ENCODE measurements at regions not wholly inside any gene's neighbourhood (a gene's known extent, or its start where the extent isn't known, plus 50 kb on each side); places are given as distances from the start of the nearest gene placed in this dataset.
A peak's percentile ranks its signal among the peaks of the same experiment; 100 is the strongest.

GRCh38 chrX:143455046-143455445, 62.2 kb downstream of the SPANXN3 start:
- no peak for TF ChIP-seq POLR2AphosphoS5 (IDR thresholded peaks at IDR 0.05; ENCODE audit: low read depth)
- TF ChIP-seq REST (IDR thresholded peaks at IDR 0.05; ENCODE audit: insufficient replicate concordance, low read depth), result no peak
- no peak for TF ChIP-seq SPI1 (IDR thresholded peaks at IDR 0.05; ENCODE audit: borderline replicate concordance, low read depth)
- TF ChIP-seq CTCF (IDR thresholded peaks at IDR 0.05; ENCODE audit: insufficient read depth, low read length), result no peak
- TF ChIP-seq GABPA (IDR thresholded peaks at IDR 0.05; ENCODE audit: low read depth), result no peak
- Histone ChIP-seq H3K27ac (replicated peaks) (no peak overlapping the region), H3K27me3 (ENCODE audit: insufficient read depth, poor library complexity, severe bottlenecking) (no peaks in the 10 kb centered on the region), H3K4me3 (replicated peaks; ENCODE audit: insufficient read depth, low read length) (no peak overlapping the region)
- DNase-seq (ENCODE audit: low read depth in 1 of 2, low spot score in 1 of 2), result no peak

- Histone ChIP-seq H3K27me3 (ENCODE audit: insufficient read depth, poor library complexity, severe bottlenecking) (no peaks in the 10 kb centered on the region), H3K27ac (replicated peaks) (no peak overlapping the region), H3K4me3 (replicated peaks; ENCODE audit: insufficient read depth, low read length) (no peak overlapping the region)
- peak in 1 of 2 experiments; percentile 1 for DNase-seq (ENCODE audit: low read depth in 1 of 2, low spot score in 1 of 2)
- no peak for TF ChIP-seq REST (IDR thresholded peaks at IDR 0.05; ENCODE audit: insufficient replicate concordance, low read depth)
- TF ChIP-seq POLR2AphosphoS5 (IDR thresholded peaks at IDR 0.05; ENCODE audit: low read depth), result no peak
- TF ChIP-seq SPI1 (IDR thresholded peaks at IDR 0.05; ENCODE audit: borderline replicate concordance, low read depth), result no peak
- TF ChIP-seq GABPA (IDR thresholded peaks at IDR 0.05; ENCODE audit: low read depth), result no peak
- no peak for TF ChIP-seq CTCF (IDR thresholded peaks at IDR 0.05; ENCODE audit: insufficient read depth, low read length)
Measured at GRCh38 chrX:143437439-143437838, 79.8 kb downstream of the SPANXN3 start.

GRCh38 chrX:143435916-143436315, 81.4 kb downstream of the SPANXN3 start:
- Histone ChIP-seq H3K27ac (replicated peaks) (no peak overlapping the region), H3K27me3 (ENCODE audit: insufficient read depth, poor library complexity, severe bottlenecking) (no peaks in the 10 kb centered on the region), H3K4me3 (replicated peaks; ENCODE audit: insufficient read depth, low read length) (no peak overlapping the region)
- DNase-seq (ENCODE audit: low read depth in 1 of 2, low spot score in 1 of 2), result no peak
- no peak for TF ChIP-seq REST (IDR thresholded peaks at IDR 0.05; ENCODE audit: insufficient replicate concordance, low read depth)
- TF ChIP-seq SPI1 (IDR thresholded peaks at IDR 0.05; ENCODE audit: borderline replicate concordance, low read depth), result no peak
- TF ChIP-seq POLR2AphosphoS5 (IDR thresholded peaks at IDR 0.05; ENCODE audit: low read depth), result no peak
- TF ChIP-seq CTCF (IDR thresholded peaks at IDR 0.05; ENCODE audit: insufficient read depth, low read length), result no peak
- TF ChIP-seq GABPA (IDR thresholded peaks at IDR 0.05; ENCODE audit: low read depth), result no peak
